Activated CD8-positive, alpha-beta T cell treated with anti-CD3 and anti-CD28 coated beads for 36 hours (primary cell): ENCODE measurements at regions not wholly inside any gene's neighbourhood (a gene's known extent, or its start where the extent isn't known, plus 50 kb on each side); places are given as distances from the start of the nearest gene placed in this dataset.

Experiments used
- ATAC-seq: fragments of 200-7000 bp; cut with Tn5 transposase; one replicate; pipeline ENCODE4 v1.10.0; 2021; ENCODE audit warnings: mild to moderate bottlenecking, moderate library complexity
- CTCF ChIA-PET: fragments of 350-600 bp; sonication (Branson Sonifier 250); formaldehyde crosslinking; loops from one replicate; lab custom pipeline; 2021; ENCODE audit warnings: antibody characterized with exemption; lab: Charles Lee
- POLR2A ChIA-PET: fragments of 350-600 bp; sonication (Branson Sonifier 250); formaldehyde crosslinking; loops from one replicate; lab custom pipeline; 2021; ENCODE audit warnings: antibody characterized with exemption; lab: Charles Lee
- DNase-seq: peaks from one replicate; pipeline ENCODE4 v3.0.0-alpha.2; 2020
- H3K27ac Mint-ChIP-seq: one replicate; pipeline ENCODE4 v1.8.0; 2021; ENCODE audit warnings: mild to moderate bottlenecking, mixed read lengths
- H3K27me3 Mint-ChIP-seq: one replicate; pipeline ENCODE4 v1.8.0; 2021; ENCODE audit warnings: mixed read lengths
- H3K36me3 Mint-ChIP-seq: one replicate; pipeline ENCODE4 v1.8.0; 2021; ENCODE audit warnings: low read depth, mixed read lengths
- H3K4me1 Mint-ChIP-seq: one replicate; pipeline ENCODE4 v1.8.0; 2021; ENCODE audit warnings: low read depth, mixed read lengths
- H3K4me3 Mint-ChIP-seq: one replicate; pipeline ENCODE4 v1.8.0; 2021; ENCODE audit warnings: mild to moderate bottlenecking, moderate library complexity, mixed read lengths
- H3K9me3 Mint-ChIP-seq: one replicate; pipeline ENCODE4 v1.8.0; 2021; ENCODE audit warnings: mixed read lengths
- intact Hi-C: fragments of 100-400 bp; cut with micrococcal nuclease; formaldehyde crosslinking; loops from one replicate; pipeline ENCODE4 v1.10.0; 2022
- TF ChIP-seq, protein P1 (sequence below): fragments of 200-600 bp; IDR thresholded peaks from one replicate; pipeline ENCODE4 v1.8.0; 2022; ENCODE audit warnings: antibody characterized with exemption, mild to moderate bottlenecking

DNA sequence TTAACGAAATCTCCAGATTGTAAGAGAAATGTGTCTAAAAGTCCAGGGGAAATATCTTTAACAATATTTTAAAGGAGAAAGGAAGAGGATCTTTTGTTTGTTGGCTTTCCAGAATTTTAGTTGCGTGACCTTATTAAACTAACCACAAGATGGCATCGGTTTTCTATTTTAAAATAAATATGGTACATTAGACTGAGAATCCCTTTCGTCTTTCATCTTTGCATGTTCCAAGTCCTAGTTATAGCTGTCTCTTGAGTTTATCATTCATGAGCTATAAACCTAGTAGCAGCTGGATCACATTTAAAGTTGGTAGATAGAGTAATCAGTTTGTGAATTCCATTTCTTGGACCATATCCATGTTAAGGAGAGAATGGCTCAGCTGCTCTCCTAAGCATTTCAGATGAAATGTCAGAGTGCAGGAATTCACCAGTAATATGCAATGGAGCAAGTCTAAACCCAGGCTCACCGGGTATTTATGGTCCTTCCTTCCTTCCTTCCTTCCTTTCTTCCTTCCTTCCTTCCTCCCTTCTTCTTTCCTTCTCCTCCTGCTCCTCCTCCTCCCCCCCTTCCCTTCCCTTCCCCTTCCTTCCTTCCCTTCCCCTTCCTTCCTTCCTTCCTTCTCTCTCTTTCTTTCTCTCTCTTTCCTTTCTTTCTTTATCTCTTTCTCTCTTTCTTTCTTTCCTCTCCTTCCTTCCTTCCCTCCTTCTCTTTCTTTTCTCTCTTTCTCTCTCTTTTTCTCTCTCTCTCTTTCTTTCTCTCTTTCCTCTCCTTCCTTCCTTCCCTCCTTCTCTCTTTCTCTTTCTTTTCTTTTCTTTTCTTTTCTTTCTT, 57.8 kb upstream of the RAB18 start:
- Mint-ChIP-seq H3K27me3 (no peaks in the 10 kb centered on the region), H3K9me3 (no peaks in the 10 kb centered on the region), H3K4me1 (peaks cover 6% of the 10 kb centered on the region), H3K4me3 (no peak overlapping the region), H3K36me3 (no peaks in the 10 kb centered on the region), H3K27ac (no peak overlapping the region)
- DNase-seq (no peak), ATAC-seq (no peak)
- POLR2A ChIA-PET = no interaction called here
- intact Hi-C loops = loop anchor here (5.0 kb wide), 1 partner anchor 211 kb away; no protein-coding TSS in a partner anchor
- TF ChIP-seq, protein P1, sequence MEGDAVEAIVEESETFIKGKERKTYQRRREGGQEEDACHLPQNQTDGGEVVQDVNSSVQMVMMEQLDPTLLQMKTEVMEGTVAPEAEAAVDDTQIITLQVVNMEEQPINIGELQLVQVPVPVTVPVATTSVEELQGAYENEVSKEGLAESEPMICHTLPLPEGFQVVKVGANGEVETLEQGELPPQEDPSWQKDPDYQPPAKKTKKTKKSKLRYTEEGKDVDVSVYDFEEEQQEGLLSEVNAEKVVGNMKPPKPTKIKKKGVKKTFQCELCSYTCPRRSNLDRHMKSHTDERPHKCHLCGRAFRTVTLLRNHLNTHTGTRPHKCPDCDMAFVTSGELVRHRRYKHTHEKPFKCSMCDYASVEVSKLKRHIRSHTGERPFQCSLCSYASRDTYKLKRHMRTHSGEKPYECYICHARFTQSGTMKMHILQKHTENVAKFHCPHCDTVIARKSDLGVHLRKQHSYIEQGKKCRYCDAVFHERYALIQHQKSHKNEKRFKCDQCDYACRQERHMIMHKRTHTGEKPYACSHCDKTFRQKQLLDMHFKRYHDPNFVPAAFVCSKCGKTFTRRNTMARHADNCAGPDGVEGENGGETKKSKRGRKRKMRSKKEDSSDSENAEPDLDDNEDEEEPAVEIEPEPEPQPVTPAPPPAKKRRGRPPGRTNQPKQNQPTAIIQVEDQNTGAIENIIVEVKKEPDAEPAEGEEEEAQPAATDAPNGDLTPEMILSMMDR = peak; percentile 50
- CTCF ChIA-PET = interaction anchor here (0.6 to 2.4 kb wide), 15 partner anchors 8 to 626 kb away, joined by 3 to 12 read pairs (median 4); partner anchors contain the start of gene RAB18

DNA sequence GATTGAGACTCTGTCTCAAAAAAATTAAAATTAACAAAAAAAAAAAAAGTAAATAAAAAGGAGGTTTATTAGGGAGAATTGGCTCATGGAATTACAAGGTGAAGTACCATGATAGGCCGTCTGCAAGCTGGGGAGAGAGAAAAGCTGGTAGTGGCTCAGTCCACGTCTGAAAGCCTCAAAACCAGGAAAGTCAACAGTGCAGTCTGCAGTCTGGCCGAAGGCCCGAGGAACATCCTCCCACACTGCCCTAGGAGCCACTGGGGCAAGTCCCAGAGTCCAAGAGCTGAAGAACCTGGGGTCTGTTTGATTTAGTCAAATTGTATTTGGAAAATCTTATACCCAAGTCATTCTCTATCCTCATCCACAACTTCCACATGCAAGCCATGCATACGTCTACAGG, 59.0 kb upstream of the RAB18 start:
- ATAC-seq (no peak), DNase-seq (no peak)
- Mint-ChIP-seq H3K27ac (no peak overlapping the region), H3K9me3 (no peaks in the 10 kb centered on the region), H3K4me3 (no peak overlapping the region), H3K4me1 (peaks cover 6% of the 10 kb centered on the region), H3K27me3 (no peaks in the 10 kb centered on the region), H3K36me3 (no peaks in the 10 kb centered on the region)
- ChIA-PET POLR2A (no interaction called here), CTCF (interaction anchor here (0.7 to 2.4 kb wide), 7 partner anchors 29 to 213 kb away, joined by 3 to 12 read pairs (median 4); partner anchors contain the start of gene RAB18)
- TF ChIP-seq, protein P1 = no peak
- intact Hi-C loops = loop anchor here (5.0 kb wide), 1 partner anchor 212 kb away; no protein-coding TSS in a partner anchor

- POLR2A ChIA-PET = no interaction called here
- TF ChIP-seq, protein P1 = no peak
- ATAC-seq (no peak), DNase-seq (no peak)
- Mint-ChIP-seq H3K4me1 (no peaks in the 10 kb centered on the region), H3K27me3 (peaks cover 2% of the 10 kb centered on the region), H3K4me3 (no peak overlapping the region), H3K27ac (no peak overlapping the region), H3K36me3 (no peaks in the 10 kb centered on the region), H3K9me3 (no peaks in the 10 kb centered on the region)
- CTCF ChIA-PET = interaction anchor here (1.3 kb wide), 1 partner anchor 152 kb away, joined by 3 read pairs; no protein-coding TSS in a partner anchor
- intact Hi-C loops = no loop called here
These were observed 63.6 kb upstream of the RAB18 start for GRCh38 chr10:27440478-27440877.

- no peak for ATAC-seq
- H3K9me3 Mint-ChIP-seq = no peaks in the 10 kb centered on the region
These were observed 64.1 kb upstream of the RAB18 start for GRCh38 chr10:27440021-27440420.

More at GRCh38 chr10:27440021-27440420, 64.1 kb upstream of the RAB18 start:
- H3K27ac Mint-ChIP-seq = no peak overlapping the region
- H3K4me3 Mint-ChIP-seq = no peak overlapping the region
- H3K4me1 Mint-ChIP-seq = no peaks in the 10 kb centered on the region
- intact Hi-C loops = no loop called here
- ChIA-PET CTCF (no interaction called here), POLR2A (interaction anchor here (0.6 kb wide), 1 partner anchor 142 kb away, joined by 3 read pairs; no protein-coding TSS in a partner anchor)
- H3K27me3 Mint-ChIP-seq = peaks cover 2% of the 10 kb centered on the region
- TF ChIP-seq, protein P1 = no peak
- DNase-seq = no peak
- H3K36me3 Mint-ChIP-seq = no peaks in the 10 kb centered on the region
